MM.1S (cell line): ENCODE measurements at regions not wholly inside any gene's neighbourhood (a gene's known extent, or its start where the extent isn't known, plus 50 kb on each side); places are given as distances from the start of the nearest gene placed in this dataset.

Experiments used
- CTCF ChIP-seq: fragments of 300-600 bp; sonication (generic); IDR thresholded peaks from 2 replicates; pipeline ENCODE4 v1.5.1; 2016; ENCODE audit warnings: antibody characterized with exemption, low read length, mixed read lengths
- EZH2 ChIP-seq: fragments of 300-600 bp; sonication (generic); optimal IDR thresholded peaks from 2 replicates; pipeline ENCODE3; 2017; ENCODE audit warnings: low read depth, mild to moderate bottlenecking, antibody characterized with exemption, low read length, mixed read lengths
- EZH2phosphoT487 ChIP-seq: fragments of 300-600 bp; sonication (generic); IDR thresholded peaks from 2 replicates; pipeline ENCODE4 v1.6.1; 2018; ENCODE audit warnings: antibody characterized with exemption, low read length

- TF ChIP-seq EZH2 (no peak), CTCF (no peak), EZH2phosphoT487 (no peak)
Observed at GRCh38 chr2:172333978-172334330, 93.4 kb upstream of the ITGA6 start.
